ENCODE measurements at regions not wholly inside any gene's neighbourhood (a gene's known extent, or its start where the extent isn't known, plus 50 kb on each side); places are given as distances from the start of the nearest gene placed in this dataset.

DNA sequence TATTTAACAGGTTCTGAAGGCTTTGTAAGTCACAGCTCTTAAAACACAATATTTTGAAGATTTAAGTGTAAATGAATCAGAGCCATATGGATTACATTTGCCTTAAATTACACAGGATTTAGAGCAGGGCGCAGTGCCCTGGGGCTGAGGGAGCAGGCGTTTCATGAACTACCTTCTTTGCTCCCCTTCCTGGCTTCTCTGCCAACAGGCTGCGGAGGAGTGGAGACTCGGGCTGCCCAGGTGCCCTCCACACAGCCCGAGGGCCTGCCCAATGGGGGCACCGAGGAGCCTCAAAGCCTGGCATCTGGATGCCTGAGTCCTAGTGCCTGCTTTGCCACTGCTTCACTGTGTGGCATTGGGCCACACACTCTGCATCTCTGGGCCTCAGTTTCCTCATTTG, 90.6 kb upstream of the HAND1 start:
- TF ChIP-seq, protein P1, sequence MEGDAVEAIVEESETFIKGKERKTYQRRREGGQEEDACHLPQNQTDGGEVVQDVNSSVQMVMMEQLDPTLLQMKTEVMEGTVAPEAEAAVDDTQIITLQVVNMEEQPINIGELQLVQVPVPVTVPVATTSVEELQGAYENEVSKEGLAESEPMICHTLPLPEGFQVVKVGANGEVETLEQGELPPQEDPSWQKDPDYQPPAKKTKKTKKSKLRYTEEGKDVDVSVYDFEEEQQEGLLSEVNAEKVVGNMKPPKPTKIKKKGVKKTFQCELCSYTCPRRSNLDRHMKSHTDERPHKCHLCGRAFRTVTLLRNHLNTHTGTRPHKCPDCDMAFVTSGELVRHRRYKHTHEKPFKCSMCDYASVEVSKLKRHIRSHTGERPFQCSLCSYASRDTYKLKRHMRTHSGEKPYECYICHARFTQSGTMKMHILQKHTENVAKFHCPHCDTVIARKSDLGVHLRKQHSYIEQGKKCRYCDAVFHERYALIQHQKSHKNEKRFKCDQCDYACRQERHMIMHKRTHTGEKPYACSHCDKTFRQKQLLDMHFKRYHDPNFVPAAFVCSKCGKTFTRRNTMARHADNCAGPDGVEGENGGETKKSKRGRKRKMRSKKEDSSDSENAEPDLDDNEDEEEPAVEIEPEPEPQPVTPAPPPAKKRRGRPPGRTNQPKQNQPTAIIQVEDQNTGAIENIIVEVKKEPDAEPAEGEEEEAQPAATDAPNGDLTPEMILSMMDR (IDR thresholded peaks at IDR 0.05; ENCODE audit: unreplicated experiment) = no peak
- Mint-ChIP-seq H3K4me3 (ENCODE audit: low read depth) (no peak overlapping the region), H3K9me3 (ENCODE audit: low read depth) (no peaks in the 10 kb centered on the region), H3K27me3 (peaks cover 11% of the 10 kb centered on the region), H3K4me1 (ENCODE audit: low read depth) (no peaks in the 10 kb centered on the region), H3K36me3 (ENCODE audit: insufficient read depth) (no peaks in the 10 kb centered on the region), H3K27ac (no peak overlapping the region)
- DNase-seq (ENCODE audit: low spot score, unreplicated experiment) = no peak

DNA sequence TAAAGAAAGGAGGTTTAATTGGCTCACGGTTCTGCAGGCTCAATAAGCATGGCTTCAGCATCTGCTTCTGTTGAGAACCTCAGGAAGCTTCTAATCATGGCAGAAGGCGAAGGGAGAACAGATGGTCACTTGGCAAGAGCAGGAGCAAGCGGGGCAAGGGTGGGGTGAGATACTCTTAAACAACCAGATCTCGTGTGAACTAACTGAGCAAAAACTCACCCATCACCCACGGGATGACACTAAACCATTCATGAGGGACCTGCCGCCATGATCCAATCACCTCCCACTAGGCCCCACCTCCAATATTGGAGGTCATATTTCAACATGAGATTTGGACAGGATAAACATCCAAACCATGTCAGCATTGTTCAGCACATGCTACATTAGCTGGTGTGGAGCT, 89.1 kb upstream of the HAND1 start:
- H3K27ac Mint-ChIP-seq = no peak overlapping the region
- no peak overlapping the region for H3K4me3 Mint-ChIP-seq (ENCODE audit: low read depth)

DNA sequence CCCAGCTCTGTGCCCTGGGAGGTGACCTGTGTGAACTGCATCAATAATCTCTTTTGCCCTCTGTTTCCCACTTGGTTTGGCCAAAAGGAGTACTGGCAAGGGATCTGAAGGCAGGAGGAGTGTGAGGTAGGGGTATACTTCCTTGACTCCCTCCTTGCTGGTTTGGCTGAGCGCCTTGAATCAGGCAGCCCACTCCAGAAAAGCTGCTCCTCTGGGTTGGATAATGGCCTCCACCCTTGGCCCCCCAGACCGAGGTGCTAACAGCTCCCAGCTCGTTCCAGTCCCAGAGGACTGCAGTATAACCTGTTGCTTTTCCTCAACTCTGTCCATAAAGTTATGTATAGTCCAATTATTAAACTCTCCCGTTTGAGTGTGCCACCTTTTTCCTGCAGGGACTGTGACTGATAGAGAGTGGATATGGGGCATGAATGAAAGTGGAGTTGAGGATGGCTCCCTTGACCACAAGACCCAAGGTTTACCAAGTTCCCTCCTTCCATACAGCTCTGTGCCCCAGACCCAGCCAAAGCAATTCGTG, 88.2 kb upstream of the HAND1 start:
- DNase-seq (ENCODE audit: low spot score, unreplicated experiment) = no peak
- H3K4me1 Mint-ChIP-seq (ENCODE audit: low read depth) = no peaks in the 10 kb centered on the region
- TF ChIP-seq, protein P1 (IDR thresholded peaks at IDR 0.05; ENCODE audit: unreplicated experiment) = no peak
- peaks cover 5% of the 10 kb centered on the region for H3K27me3 Mint-ChIP-seq
- no peaks in the 10 kb centered on the region for H3K36me3 Mint-ChIP-seq (ENCODE audit: insufficient read depth)
- no peaks in the 10 kb centered on the region for H3K9me3 Mint-ChIP-seq (ENCODE audit: low read depth)
- H3K4me3 Mint-ChIP-seq (ENCODE audit: low read depth) = no peak overlapping the region
- no peak overlapping the region for H3K27ac Mint-ChIP-seq

More for the DNA sequence above, 89.1 kb upstream of the HAND1 start:
- no peaks in the 10 kb centered on the region for H3K9me3 Mint-ChIP-seq (ENCODE audit: low read depth)
- no peak for DNase-seq (ENCODE audit: low spot score, unreplicated experiment)
- H3K4me1 Mint-ChIP-seq (ENCODE audit: low read depth) = no peaks in the 10 kb centered on the region
- peaks cover 5% of the 10 kb centered on the region for H3K27me3 Mint-ChIP-seq
- no peaks in the 10 kb centered on the region for H3K36me3 Mint-ChIP-seq (ENCODE audit: insufficient read depth)
- TF ChIP-seq, protein P1 (IDR thresholded peaks at IDR 0.05; ENCODE audit: unreplicated experiment) = no peak

DNA sequence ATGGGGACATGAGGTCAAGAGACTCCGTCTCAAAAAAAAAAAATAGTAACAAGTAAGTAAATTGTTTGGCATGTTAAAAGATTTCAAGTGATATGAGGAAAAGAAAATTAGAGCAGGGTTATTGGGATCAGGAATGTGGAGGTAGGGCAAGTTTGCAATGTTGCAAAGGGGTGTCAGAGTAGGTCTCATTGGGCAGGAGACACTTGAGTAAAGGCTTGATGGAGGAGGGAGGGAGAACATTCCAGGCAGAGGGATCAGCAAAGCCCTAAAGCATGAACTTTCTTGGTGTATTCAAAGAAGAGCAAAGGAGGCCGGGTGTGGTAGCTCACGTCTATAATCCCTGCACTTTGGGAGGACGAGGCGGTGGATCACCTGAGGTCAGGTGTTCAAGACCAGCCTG, 87.1 kb upstream of the HAND1 start:
- no peak overlapping the region for H3K27ac Mint-ChIP-seq
- H3K4me3 Mint-ChIP-seq (ENCODE audit: low read depth) = no peak overlapping the region
- no peaks in the 10 kb centered on the region for H3K9me3 Mint-ChIP-seq (ENCODE audit: low read depth)
- H3K4me1 Mint-ChIP-seq (ENCODE audit: low read depth) = no peaks in the 10 kb centered on the region
- H3K27me3 Mint-ChIP-seq = peaks cover 6% of the 10 kb centered on the region
- no peak for DNase-seq (ENCODE audit: low spot score, unreplicated experiment)
- no peaks in the 10 kb centered on the region for H3K36me3 Mint-ChIP-seq (ENCODE audit: insufficient read depth)
- TF ChIP-seq, protein P1 (IDR thresholded peaks at IDR 0.05; ENCODE audit: unreplicated experiment) = no peak

DNA sequence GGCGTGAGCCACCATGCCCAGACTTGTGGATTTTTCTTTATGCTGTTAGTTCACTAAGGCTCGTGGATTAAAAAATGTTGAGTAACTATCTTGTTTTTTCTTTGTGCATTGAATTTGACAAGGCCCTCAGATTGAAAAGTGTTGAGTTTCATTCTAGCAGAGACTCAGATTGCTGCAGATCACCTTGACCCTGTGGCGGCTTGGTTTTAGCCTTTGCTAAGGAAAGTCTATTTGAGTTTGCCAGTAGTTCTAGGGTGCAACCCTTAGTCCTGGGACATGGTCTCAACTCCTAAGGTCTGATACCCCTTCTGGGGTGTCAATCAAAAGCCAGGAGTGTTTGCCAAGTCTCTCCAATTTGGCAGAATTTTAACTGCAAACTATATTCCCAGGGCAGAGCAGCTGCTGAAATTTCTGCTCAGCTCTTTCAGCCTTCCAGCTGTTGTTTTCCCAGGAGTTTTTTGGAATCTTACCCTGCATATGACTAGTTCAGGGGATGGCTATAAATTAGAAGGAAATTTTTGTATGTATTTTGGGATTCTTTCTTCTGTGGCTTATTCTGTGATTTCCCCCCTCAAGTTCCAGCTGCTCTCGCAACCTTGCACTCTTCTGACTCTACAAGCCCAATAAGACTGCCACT, 84.3 kb upstream of the HAND1 start:
- no peak overlapping the region for H3K4me3 Mint-ChIP-seq (ENCODE audit: low read depth)
- TF ChIP-seq, protein P1 (IDR thresholded peaks at IDR 0.05; ENCODE audit: unreplicated experiment) = no peak
- no peak for DNase-seq (ENCODE audit: low spot score, unreplicated experiment)

More for the DNA sequence above, 84.3 kb upstream of the HAND1 start:
- H3K27me3 Mint-ChIP-seq = peaks cover 12% of the 10 kb centered on the region
- no peak overlapping the region for H3K27ac Mint-ChIP-seq
- H3K4me1 Mint-ChIP-seq (ENCODE audit: low read depth) = no peaks in the 10 kb centered on the region
- no peaks in the 10 kb centered on the region for H3K36me3 Mint-ChIP-seq (ENCODE audit: insufficient read depth)
- H3K9me3 Mint-ChIP-seq (ENCODE audit: low read depth) = no peaks in the 10 kb centered on the region

Data from progenitor cell of endocrine pancreas (in vitro differentiated cells).